ENCODE measurements at regions not wholly inside any gene's neighbourhood (a gene's known extent, or its start where the extent isn't known, plus 50 kb on each side); places are given as distances from the start of the nearest gene placed in this dataset.

DNA sequence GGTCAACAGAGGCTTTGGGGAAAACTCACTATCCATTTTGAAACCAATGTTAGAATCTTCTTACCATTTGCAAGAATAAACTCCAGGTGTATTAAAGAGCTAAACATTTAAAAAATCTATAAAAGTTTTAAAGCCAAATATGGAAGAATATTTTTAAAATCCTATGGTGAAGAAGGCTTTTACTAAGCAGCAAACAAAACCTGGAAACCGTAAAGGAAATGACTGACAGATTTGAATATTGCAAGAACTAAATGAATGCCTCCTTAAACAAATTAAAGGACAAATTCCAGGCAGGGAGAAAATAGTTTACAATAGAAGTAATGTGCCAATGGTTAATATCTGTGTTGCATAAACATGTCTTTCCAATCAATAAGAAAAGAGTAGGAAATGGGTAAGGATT, 68.1 kb downstream of the KLF15 start:
- TF ChIP-seq ELF4 (CRISPR knock-in tag; IDR thresholded peaks at IDR 0.05; ENCODE audit: low read depth) (no peak), RELA (CRISPR knock-in tag; IDR thresholded peaks at IDR 0.05; ENCODE audit: borderline replicate concordance) (no peak), TCF7 (CRISPR knock-in tag; IDR thresholded peaks at IDR 0.05; ENCODE audit: low read depth) (no peak)
